HG02571 (cell line): ENCODE measurements at regions not wholly inside any gene's neighbourhood (a gene's known extent, or its start where the extent isn't known, plus 50 kb on each side); places are given as distances from the start of the nearest gene placed in this dataset.

Source experiments
- ATAC-seq: cut with Tn5 transposase; IDR thresholded peaks from one replicate; pipeline ENCODE4 v1.9.1; 2021; ENCODE audit warnings: mild to moderate bottlenecking, moderate library complexity; ENCODE audit not compliant: unreplicated experiment

DNA sequence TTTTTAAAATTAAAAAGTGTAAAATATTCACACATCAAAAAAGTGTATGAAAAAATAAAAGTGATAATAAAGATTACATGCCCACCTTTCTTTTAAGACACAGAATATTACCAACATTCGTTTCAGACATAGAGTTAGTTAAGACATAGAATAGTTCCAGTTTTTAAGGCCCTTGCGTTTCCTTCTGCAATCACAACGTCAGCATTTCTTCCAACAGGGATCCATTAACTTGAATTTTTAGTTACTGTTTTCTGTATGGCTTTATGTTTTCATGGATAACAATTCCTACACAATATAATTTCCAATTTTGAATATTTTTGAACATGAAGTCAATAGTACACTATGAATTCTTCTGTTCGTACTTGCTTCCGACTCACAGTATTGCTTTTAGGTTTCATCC lies 170.8 kb upstream of the C11orf87 start:
- no peak for ATAC-seq

DNA sequence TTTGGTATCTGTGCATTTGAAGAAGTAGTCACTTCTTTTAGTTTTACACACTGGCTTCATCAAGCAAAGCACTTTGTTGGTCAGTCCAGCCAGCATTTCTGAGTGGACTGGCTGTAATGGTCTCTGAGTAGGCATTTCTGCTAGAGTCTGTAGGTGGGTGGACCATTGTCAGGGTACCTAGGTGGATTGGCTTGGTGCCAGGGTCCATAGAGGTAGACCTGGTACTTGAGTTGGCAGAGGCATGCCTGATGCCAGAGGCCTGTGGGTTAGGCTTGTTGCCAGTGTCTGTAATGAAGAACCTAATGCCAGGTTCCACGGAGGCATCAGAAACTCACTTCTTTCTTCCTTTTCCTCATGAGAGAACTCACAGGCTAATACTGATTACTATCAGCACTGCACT lies 157.9 kb upstream of the C11orf87 start:
- ATAC-seq = no peak

DNA sequence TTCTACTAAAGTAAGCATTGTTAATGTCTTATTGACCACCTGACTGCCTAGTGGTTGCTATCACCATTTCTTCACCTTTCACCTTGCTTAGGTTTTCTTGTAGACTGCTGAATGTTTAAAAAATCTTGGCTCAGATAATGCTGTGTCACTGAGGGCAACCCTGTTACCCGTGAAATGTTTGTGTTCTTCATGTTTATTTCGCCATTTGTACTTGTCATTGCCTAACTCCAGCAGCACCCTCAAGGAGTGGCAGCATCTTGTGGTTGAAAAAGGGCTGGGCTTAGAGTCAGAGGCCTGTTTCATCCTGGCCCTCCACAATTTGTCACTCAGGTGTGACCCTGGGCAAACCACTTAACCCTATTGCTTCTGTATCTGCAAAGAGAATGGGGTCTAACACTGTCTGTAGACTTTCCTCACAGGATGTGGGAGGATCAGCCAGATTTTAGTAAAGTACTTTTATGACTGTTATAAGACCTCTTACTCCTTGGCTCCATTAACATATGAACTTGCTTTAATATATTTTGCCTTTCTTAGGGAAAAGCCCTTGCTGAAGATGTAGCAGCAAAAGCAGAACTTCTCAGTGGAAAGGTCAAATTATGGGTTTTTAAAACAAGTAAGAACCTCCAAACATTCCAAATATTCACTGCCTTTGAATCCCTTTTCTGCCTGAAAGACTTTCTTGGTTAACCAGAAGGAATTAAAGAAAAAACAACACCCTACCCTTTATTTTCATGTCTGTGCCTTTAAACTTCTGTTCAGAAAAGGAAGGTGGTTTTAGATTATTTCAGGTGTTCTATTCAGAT lies 154.5 kb upstream of the C11orf87 start:
- no peak for ATAC-seq

DNA sequence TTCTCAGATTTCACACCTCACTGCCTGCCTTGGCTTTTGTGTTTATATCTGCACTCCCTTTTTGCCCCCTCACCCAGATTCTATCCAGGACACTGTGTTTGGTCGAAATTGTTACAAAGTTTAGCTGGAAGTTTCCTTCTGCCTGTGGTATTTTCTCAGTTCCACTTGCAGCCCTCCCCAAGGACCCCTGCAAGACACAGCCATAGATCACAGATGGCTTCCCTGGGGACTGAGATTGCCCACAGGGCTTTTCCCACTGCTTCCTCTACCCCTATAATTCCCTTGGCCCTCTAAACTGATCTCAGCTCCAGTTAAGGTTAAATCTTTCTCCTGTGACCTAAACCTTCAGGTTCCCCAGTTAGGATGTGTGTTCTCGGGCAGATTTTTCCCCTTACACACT lies 146.1 kb upstream of the C11orf87 start:
- ATAC-seq = no peak

DNA sequence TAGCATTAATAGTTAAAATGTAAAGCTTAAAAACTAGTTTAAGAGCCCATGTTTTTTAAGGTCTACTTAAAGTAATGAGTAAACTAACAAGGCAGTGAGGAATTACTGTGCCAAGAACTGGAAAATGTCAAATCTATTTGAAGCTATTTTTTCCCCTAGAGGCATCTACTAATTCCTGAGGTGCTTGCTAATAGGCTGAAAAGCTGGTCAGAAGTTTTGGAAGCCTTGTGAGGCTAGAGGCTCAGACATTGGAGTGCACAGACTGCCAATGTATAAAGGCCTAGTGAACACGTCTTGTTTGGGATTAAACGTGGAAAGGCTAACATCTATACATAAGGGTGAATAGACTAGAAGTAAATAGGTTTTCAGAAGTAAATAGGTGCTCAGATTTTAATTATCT lies 136.5 kb upstream of the C11orf87 start:
- no peak for ATAC-seq

DNA sequence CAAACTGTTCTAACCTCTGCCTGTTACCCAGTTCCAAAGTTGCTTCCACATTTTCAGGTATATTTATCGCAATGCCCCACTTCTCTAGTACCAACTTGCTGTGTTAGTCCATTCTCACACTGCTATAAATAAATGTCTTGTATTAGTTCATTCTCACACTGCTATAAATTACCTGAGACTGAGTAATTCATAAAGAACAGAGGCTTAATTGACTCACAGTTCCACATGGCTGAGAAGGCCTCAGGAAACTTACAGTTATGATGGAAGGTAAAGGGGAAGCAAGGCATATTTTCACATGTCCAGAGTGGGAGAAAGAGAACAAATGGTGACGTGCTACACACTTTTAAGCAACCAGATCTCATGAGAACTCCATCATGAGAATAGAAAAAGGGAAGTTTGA lies 130.4 kb upstream of the C11orf87 start:
- ATAC-seq = no peak

DNA sequence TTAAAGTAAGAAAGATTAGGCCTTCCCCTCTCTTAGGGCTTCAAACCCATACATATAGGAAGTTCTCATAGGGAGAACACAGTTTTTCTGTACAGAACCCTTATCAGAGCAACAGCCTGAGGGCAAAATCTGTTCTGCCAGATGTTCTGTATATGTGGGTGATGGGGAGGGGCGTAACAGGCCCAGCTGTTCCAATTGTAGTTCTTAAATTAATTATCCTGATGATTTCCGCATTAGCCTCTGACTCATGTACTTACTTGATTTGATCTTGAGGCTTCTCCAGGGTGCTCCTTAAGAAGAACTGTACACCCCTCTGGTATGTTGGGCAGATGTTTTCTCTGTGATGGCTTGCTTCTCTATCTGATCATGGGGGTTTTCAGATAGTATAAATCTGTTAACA lies 123.1 kb upstream of the C11orf87 start:
- no peak for ATAC-seq

DNA sequence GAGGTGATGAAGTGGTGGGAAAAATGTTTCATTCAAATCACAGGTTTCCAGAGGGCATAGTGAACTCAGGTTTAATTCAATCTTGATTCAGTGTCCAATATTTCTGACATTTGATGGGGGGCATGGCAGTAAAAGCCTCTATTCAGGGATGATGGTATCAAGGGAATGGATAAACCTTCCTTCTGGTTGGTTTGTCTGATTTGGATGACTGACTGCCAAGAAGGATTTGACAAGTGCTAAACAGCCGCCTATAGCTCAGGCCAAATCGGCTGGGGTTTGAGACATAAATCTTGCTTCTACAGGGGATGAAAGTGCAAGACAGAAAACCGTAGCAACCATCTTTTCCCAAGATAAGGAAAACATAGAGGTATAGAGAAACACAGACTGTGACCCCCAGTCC lies 121.8 kb upstream of the C11orf87 start:
- ATAC-seq = no peak

DNA sequence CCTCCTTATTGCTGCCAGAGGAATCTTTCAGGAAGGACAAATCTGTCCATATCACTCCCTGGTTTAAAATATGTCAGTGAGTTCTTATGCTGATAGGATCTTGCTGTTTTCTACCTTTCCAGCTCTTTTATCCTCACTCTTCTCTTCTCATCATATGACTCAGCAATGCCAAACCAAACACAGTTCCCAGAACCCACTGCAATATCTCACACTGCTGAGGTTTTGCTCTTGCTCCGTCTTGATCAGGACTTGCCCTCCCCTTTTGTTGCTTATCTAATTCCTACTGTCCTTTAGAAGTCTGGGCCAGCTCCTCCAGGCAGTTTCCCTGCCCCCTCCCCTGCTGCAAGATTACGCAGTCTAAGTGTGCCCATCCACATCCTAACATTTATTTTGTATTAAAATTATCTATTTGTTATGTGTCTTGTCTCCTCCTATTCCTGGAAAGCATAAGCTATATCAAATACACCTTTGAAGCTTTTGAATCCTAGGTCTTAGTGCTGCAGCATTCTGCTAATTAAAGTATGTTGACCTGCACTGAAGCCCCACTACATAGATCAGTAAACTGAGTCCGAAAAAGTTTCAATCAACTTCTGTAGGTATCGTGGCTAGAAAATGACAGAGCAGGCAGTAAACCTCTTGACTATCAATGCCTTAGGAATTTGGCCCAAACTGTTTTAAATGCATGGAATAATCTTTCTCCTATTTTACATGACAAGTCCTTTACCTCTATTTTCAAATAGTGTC lies 119.2 kb upstream of the C11orf87 start:
- ATAC-seq = no peak

DNA sequence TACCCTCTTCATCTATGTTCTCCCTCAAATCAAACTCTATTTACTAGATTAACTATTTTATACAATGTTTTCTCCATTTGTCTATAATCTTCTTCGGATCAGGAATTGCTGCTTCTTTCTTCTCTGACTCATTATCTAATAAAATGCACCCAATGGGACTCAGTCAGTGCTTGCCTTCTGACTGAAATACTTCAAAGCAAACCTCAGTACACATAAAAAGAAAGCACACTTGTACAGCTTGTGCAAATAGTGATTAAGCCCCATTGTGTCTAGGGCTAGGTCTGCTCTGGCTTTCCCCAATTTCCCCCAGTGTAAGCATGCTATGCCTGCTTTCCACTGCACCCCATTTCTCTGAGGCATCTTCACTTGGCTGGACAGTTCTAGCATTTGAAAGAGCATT lies 118.6 kb upstream of the C11orf87 start:
- no peak for ATAC-seq

DNA sequence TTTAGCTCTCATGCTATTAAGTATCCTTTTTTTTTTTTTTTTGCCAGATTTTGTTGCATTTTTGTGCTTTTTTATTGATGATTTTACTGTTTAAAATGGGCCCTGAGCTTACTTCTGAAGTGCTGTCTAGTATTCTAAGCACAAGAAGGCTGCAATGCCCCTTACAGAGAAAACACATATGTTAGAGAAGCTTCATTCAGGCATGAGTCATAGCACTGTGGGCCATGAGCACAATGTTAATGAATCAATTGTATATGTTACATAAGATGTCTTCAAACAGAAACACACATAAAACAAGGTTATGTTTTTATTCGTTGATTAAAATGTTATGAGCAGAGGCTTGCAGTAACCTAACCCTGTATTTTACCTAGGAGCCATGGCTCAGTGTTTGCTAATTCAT lies 117.8 kb upstream of the C11orf87 start:
- ATAC-seq = no peak

DNA sequence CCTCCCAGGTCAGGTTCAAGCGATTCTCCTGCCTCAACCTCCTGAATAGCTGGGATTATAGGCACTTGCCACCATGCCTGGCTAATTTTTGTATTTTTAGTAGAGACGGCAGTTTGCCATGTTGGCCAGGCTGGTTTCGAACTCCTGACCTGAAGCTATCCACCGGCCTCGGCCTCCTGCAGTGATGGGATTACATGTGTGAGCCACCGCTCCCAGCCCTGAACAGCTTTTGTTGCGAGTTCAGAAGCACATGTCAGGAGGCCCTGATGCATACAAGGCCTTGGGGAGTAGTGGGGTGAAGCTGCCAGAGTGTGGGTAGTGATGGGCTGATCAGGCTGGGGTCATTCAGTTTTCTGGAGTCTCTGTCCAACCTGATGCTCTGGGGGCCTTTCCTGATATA lies 117.0 kb upstream of the C11orf87 start:
- ATAC-seq = no peak

DNA sequence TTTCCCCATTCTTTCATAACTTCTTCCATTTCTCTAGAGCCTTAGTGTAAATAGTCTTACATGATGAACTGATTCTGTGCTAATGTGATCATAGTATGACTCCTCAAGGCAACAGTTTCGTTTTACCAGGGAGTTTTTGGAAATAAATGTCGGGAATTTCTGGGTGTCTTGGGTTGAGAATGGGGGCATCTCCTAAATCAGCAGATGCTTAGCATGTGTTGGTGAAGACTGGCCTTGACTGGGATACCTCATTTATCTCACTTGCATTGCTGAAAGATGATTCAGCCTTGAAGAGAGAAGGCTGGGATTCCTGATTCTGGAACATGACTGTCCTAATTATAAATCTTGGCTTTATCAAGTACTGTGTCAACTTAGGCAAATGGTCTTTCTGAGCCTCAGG lies 115.7 kb upstream of the C11orf87 start:
- ATAC-seq = no peak

DNA sequence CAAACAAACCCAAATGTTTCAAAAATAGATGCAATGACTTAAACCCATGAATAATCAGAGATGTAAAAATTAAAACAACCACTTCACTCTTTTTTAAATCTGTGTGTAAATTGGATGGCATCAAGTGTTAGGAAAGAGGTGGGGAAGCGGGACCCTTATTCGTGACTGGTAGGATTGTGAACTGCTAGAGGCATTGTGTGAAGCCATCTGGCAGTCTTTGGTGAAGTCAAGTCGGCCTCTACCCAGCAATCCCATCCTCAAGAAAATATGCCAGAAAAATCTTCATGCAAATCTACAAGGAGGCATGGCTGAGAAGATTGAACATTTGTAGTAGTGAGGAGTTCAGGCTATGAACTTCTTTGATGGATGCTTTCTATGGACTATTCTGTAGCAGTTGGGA lies 114.6 kb upstream of the C11orf87 start:
- no peak for ATAC-seq

DNA sequence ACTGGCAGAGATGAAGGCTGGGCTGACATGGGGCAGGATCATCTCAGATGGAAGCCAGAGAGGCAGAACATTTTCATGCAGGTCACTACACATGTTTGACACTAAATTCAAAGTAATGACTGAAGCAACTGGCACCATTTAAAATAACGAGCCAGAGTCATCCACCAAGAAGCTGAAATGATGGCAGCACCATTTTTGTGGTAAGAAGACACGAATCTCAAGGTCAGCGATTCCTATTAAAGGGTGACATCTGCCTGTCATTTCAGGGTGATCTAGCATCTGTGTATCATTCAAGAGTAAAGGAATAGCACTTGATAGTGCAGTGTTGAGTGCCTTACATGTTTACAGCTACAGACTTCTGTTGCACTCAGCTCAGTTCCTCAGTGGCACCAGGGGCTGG lies 113.4 kb upstream of the C11orf87 start:
- ATAC-seq = no peak

DNA sequence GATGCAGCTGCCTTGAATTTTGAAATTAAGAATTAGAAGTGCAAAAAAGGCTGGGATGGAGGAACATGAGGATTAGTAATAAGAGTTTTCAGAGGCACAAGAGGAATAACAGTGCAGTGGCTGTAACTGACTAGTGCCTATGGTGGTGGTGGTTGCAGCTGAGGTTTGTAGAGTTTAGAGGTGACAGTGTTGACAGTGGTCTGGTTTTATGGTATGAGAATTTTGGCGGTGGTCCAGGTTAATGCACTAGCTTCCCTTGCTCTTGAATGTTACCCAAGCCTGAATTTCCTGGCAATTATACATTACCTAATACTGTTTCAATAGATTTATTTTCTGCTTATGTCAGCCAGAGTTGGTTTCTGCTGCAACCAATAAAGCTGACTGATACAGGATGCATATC lies 112.8 kb upstream of the C11orf87 start:
- no peak for ATAC-seq

DNA sequence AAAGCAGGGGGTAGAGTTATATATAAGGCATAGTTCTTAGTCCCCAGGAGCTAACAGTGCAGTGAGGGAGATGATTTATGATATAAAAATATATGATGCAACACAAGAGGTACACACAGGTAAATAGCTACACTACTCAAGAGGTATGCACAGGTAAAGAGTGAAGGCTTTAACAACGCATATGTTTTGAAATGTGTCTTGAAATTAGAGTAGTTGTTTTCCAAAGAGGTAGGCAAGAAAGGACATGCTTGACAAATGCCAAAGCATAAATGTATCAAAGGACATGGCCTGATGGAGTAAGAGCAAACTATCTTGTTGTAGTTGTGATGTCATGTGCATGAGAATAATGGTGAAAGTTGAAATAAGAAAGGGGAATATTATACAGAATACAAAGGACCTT lies 104.3 kb upstream of the C11orf87 start:
- ATAC-seq = no peak

DNA sequence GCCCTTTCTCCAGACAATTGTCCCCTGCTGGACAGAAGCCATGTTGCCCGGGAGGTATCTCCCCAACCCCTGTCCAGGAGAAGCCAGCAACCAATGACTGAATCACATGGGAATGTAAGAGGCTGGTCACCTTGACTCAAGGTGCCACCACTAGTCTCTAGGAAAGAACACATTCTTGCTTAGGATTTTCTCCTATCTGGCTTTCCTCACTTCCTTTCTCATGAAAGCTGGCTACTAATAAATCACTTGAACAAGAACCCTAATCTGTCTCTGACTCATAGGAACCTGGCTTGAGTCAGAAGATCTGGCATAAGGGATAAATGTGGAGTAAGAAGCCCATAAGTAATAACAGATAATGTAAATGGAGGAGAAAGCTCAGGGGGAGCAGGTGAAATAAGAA lies 101.4 kb upstream of the C11orf87 start:
- ATAC-seq = no peak

DNA sequence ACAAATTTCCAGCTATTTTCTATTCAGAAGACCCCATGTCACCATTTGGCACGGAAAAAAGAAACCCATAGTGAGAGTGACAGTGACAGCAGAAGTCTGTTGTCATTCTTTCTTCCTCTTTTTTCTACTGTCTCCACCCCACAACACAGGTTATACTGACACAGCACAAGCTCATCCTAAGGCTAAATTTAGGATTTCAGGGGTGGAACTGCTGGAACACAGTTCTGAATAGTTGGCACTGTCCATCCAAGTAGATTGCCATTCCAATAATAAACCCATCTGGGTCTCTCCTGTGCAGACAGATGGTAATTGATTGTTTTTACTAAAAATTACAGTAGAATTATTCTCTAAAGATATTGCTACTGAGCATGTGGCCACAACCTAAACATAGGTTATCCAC lies 95.2 kb upstream of the C11orf87 start:
- ATAC-seq = no peak

DNA sequence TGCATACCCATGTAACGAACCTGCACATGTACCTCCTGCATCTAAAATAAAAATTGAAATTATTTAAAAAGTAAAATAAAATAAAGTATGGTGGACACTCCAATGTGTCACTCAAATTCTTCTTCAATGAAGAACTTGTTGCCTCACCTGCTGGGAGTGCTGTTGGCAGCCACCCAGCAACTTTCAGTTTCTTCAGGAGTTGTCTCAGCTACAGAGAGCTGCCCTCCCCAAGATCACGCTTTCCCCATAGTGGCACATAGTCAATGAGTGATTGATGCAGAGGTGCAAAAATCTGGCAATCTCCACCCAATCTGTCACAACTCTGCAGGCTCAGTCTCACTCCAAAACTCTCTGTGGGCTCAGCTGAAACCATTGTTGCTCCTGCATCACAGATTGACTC lies 92.3 kb upstream of the C11orf87 start:
- no peak for ATAC-seq

DNA sequence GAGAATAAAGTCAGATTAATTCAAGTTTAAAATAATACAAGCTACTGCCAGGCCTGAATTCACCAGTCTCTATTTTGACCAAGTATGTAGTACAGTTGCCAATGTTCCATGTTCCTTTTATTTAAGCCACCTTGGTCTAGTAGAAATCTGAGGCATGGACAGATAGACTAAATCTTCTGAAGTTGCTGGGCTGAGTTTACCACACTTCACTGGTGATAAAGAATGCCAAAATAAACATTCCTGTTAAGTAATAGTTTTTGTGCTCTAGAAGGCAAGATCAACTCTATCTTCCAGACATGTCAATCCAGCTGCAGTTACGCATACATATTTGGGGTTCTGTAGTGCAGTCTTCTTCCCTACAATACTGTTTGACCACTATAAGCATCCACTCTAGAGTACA lies 83.9 kb upstream of the C11orf87 start:
- ATAC-seq = no peak

DNA sequence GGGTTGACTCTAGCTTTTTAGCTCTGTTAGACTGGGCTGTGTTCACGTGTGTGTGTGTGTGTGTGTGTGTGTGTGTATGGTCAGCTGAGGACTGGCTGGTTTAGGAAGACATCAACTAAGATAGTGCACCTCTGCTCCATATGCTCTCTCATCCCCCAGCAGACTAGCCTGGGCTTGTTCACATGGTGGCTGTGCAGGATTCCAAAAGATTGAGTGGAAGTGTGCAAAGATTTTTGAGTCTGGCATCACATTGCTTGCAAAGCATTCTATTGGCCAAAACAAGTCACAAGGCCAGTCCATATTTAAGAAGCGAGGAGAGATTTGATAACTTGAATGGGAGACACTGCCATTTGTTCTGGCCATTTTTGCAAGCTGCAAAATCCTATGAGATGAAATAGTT lies 79.7 kb upstream of the C11orf87 start:
- no peak for ATAC-seq

DNA sequence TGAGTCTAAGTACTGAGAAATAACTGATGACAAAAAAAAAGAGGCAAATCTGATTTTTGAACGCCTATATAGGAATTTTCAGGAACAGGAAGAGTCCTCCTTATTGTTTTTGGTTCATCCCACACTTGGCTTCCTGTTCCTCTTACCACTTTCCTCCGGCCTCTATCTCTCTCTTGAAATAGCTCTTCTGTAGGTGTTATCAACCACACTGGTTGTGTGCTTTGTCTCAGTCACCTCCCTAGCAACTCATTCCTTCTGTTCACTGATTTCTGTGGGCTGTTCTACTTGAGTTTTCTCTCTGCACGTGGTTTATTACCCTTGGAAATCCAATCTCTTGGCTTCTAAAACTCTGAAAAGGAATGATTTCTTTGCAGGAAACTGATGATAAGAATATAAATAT lies 78.7 kb upstream of the C11orf87 start:
- ATAC-seq = no peak
